ENCODE measurements at regions not wholly inside any gene's neighbourhood (a gene's known extent, or its start where the extent isn't known, plus 50 kb on each side); places are given as distances from the start of the nearest gene placed in this dataset.

DNA sequence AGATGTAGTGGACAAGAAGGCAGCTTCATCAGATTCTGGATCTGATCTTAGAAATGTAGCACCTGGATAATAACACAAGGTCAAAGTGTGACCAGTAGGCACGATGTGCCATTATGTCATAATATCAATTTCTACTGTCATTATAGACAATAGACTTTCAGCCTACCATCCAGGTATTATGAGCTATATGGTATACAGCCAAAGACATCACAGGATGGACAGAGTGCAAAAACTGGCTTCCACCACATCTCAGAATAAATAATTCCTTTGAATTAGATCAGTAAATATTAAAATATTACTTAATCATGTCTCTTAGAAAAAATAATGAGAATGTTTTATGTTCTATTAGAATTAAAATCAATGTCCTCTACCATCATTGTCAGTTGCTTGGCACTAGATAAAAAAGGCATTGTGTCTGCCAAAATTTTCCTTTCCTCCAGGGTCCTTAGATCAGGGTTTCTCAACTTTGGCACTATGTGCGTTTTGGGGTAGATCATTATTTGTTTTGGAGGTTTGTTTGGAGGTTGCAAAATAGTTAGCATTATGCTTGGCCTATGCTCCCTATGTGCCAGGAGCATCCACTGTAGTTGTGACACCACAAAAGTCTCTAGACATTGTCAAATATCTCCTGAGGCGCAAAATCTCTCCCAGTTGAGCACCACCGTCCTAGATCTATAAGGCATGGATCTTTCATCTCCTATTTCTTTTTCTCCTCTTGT is 86.7 kb upstream of the NRIP1 start:
- DNase-seq = no peak

DNA sequence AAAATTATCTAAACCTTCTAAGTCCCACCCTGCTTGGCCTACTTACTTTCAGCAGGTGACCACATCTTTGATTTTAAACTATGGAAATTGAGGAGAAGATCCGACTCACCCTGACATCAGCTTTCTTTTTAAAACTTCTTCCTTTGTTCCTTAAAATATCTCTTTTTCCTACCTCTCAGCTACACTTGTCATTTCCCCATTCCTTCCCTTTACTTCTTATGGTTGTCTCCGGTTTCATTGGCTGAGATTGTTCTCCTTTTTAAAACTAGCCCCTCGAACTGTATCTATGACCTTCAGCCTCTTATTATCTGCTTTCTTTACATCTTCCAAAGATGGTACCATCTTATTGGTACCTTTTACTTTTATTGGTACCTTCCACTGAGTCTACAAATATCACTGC is 87.8 kb upstream of the NRIP1 start:
- DNase-seq = no peak

DNA sequence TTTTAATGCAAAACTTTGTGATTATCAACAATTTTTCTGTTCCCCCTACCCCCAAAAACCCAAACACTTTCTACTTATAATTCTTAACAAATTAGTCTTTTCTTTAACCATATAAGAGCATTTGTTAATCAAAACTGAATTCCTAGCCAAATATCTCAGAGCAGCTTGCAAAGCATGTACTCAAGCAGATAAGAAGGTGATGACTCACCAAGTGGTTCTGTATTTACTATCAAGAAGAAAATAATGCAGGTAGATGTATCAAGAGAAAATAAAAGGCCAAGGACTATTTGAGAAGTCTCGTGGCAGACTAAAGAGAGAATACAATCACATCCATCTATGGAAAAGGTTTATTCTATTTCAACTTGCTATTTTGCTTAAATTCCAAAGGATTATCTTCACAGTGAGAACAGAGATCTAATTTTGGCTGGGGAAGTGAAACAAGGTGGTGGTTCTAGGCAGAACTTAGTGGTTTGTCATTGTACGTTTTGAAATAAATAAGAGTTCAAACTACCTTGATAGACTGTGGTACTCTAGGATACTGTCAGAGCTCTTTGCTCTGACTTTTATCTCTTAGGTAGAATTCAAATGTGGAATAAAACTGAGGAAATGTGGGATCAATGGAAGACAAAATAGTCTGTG is 94.7 kb upstream of the NRIP1 start:
- DNase-seq = no peak

DNA sequence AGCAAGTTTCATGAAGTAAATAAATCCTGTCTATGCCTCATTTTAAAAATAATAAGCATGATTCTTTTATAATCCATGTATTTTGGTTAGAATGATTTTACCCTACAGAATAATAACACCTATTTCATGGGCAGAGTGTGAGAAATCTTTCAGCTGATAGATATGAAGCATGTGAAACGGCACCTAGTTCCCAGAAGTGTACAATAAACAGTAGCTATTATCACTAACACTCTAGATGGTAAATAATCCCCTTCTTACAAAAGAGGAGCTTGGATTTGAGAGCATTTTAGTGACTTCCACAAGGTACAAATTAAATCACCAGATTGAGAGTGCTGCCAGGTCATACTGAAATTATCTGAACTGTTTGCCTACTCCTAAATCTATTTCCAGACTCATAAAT is 95.3 kb upstream of the NRIP1 start:
- no peak for DNase-seq

DNA sequence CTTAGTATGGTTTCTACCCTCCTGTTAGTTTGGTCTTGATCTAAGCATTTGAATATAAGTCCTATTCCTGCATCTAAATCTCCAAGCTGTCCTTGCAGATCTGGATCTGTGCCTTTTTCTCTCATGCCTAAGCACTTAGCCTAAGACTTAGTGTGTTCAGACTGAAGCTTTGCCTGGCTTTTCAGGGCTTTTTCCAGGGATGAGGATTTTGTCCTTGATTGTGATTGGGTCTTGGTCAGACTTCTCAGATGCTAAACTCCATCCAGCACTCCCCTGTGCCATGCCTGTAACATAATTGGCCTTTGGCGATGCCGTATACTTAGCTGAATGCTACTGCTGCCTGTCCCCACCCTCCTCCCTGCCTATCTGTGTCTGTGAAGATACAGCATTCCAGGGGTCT is 98.1 kb upstream of the NRIP1 start:
- DNase-seq = no peak

DNA sequence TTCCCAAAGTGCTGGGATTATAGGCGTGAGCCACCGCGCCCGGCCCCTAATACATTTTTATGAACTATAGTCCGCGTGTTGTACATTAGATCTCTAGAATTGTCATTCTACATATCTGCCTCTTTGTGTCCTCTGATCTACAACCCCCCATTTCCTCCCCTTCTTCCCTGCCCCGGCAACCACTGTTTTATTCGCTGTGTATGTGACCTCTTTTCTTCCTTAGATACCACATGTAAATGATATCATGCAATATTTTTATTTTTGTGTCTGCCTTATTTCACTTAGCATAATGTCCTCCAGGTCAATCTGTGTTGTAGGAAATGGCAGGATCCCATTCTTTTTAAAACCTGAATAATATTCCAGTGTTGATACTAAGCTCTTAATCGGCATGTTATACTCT is 99.5 kb upstream of the NRIP1 start:
- no peak for DNase-seq

DNA sequence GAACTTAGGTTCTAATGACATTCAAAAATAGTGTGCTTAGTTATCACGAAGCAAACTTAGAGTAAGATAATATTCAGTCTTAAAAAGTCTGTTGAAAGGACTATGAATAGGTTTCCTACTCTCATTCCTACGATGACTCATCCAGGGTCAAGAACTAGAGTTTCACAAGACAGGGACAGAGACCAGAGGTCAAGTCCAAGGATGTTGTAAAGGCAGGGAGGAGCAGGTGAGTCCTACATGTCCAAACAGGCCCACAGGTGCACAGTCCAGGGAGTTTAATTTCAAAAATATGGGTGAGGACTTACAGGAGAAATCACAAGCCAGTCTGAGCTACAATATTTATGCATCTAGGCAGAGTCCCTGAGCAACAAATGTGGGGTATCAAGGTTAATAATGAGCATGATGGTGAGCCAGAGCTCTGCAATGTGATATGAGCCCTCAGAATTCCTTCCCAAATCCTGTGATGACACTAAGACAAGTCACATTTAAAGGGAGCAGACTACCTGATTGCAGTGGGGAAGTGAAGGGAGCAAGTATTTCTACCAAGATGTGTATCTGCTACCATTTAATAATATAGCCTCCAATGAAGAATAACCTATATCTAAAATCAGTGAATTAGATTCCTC is 100.0 kb upstream of the NRIP1 start:
- no peak for DNase-seq

DNA sequence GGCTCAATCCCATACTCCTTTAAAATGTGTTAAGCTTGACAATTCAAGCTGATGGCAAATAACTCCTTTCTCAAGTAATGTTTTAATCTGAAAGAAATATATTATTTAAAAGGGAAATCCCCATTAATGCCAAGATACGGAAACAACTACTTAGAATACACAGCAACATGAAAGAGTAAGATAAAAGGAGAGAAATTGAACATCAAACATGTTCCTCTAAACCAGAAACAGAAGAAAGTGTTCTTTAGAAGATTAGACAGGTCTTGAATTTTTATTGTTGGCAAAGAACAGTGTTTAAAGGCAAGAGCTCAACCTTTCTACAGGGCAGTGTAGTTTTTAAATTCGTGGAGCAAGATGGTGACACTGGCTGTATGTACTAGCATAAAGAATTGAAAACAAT is 105.8 kb upstream of the NRIP1 start:
- no peak for DNase-seq

DNA sequence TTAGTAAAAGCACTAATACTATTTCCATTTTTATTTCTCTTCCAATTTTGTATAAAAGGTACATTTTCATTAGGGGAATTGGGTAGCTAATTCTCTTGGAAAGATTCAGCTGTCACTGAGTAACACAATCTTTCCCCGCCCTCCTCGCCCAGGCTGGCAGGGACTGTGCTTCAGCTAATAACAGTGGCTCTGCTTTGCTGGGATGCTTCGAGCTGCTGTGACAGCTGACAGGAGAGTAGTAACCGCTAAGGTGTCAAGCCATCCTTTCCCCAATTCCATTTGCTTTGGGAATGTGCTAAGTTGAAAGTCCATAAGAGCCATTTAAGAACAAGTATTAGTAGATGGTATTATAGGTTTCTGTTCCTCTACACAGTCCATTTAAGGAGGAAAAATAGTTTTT is 106.7 kb upstream of the NRIP1 start:
- no peak for DNase-seq

DNA sequence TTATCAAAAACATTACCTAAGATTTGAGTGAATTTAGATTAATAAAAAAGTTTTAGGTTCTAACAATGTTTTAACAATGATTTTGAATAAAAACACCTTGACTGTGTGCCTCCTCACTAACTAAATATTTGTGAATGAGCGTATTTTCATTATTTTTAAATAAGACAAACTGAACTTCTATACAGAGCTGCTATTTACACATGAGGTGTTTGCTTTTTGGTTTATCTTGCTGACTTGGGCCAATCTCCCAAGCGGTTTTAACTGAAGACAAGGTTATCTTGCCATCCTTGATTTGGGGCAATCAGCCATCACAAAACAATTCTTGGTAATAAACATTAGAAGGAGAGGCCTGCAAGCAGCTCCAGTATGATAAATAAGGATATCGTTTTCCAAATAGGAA is 108.2 kb upstream of the NRIP1 start:
- DNase-seq = no peak

DNA sequence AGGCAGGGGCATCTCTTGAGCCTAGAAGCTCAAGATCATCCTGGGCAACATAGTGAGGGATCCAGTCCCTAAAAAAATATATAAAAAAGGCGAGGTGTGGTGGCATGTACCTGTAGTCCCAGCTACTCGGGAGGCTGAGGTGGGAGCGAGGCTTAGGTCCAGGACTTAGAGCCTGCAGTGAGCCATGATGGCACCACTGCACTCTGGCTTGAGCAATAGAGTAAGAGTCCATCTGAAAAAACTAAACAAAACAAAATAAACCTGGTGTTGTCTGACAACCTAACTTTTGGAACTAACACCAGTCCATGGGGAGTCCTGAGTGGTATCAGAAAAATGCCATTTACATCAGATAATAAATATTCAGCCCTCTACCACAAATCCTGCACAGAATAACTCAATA is 110.1 kb upstream of the NRIP1 start:
- DNase-seq = no peak

DNA sequence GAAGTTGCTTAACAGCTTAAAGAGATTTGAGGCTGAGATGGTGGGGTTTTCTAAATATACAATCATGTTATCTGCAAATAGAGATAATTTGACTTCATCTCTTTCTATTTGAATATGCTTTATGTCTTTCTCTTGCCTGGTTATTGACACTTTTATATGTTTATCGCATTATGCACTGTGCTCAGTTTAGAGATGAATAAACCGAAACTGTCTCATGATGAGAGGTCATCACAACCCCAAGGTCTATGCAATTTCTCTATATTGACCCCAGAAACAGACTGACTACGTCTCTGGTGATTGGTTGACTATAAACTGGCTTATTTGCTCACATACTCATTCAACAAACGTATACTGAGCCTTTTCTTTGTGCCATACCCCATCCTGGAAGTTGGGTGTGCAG is 117.9 kb upstream of the NRIP1 start:
- no peak for DNase-seq

DNA sequence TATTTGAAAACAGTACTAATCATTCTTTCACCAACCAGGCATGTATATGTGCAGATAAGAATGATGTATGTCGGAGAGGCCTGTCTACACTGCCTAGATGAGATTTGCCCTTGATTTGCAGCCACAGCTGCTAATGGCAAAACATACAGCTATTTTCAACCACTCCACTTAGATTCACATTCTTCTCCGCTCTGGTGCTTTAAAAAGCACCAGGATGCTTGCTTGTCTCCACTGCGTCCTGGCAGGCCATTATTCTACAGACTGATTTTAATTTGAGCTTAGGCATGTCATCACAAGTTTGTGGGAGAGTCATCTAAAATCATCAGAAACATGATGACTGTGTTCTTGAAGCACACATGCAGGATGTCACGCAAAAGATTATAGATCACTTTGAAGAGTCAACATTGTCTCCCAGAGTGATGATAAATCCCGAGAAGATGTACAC is 119.0 kb upstream of the NRIP1 start:
- no peak for DNase-seq

DNA sequence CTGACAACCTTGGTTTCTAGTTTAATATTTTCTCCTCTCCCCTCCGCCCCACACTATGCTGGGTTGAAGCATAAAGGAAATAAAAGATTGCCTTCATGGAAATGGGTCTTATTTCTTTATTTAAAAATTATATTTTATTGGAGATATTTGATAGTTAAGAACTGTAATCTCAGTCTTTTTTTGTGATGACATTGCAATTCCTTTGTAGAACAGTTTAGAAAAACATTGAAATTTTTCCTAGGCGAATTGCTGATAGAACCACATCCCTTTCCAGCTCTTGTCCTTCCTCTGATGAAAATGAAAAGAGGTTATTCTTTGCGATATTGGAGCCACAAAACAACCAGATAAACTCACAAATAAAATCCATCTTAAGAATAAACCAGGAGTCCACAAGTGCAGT is 125.6 kb upstream of the NRIP1 start:
- no peak for DNase-seq

DNA sequence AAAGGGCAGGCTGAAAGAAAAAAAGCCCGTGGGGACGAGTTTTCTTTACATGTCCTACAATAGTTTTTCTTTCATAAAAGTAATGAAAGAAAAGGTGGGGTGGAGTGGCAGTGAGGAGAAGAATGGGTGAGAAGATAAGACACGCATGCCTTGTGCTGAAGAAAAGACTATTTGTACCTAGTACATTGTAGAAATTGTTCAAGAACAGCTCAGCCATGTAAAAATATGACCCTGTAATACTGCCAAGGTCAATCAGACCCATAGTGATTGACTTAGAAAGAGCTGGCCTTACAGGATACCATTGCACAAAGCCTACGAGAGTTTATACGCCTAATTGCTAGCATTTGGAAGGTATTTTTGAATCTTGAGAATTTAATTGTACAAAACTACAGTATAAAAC is 126.0 kb upstream of the NRIP1 start:
- no peak for DNase-seq

DNA sequence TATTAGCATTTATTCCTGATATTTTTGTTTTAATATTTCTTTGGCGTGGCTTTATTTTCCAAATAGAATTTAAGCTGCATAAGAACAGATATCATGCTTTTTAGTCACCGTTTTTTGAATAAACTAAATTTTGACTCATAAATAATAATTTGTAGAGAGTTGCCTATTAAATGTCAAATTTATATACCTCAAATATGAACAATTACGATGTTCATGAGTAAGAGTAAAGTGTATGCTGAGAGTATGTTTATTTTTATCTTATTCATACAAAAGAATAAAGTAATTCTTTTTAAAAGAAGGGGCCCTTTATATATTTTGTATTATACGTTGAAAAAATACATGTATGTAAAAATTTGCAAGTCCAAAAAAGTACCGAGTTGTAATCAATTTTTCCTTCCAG is 126.5 kb upstream of the NRIP1 start:
- no peak for DNase-seq

DNA sequence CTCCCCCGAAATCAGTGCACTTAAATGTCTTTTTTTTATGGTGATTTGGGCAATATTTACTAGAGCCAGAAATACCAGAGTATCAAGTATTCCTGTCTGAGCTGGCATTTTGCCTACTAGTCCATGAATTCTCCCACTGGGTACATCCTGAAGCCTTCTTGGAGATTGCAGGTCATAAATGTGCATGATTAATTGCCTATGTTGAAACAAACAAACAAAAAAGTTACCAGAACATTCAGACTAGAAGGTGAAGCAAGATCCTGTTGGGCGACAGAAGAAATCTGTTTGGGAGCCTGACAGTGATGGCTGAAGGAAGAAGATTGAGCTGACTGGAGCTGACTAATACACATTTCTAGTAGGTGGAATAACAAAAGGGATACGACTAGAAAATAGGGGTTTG is 127.4 kb upstream of the NRIP1 start:
- DNase-seq = no peak

DNA sequence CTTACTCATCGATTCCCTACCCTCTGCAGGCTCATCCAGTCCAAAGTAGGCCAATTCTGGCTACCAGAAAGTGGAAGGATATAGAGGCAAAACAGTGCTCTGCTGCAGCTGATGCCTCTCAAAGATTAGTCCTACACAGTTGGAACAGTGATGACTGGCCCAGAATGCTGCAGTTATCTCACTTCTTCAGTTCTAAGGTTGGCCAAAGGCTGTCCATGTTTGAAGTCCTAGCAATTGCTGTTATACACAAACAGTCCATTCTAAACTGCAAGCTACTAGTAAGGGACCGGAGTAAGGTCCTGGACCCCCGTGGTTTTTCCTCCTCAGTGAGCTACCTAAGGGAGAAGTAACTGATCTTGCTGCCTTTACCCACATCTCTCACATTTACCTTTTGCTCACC is 129.1 kb upstream of the NRIP1 start:
- DNase-seq = no peak

DNA sequence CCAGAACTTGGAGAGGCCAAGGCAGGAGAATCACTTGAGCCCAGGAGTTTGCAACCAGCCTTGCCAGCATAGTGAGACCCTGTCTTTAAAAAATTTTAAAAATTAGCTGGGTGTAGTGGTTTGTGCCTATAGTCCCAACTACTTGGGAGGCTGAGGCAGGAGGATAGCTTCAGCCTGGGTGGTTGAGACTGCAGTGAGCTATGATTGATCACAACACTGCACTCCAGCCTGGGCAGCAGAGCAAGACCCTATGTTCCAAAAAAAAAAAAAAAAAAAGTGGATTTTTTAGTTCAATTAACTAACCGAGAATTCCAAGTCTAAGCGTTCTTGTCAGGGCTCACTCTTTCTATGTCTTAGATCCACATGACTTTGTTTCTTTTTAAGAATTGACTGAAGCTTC is 130.3 kb upstream of the NRIP1 start:
- no peak for DNase-seq

DNA sequence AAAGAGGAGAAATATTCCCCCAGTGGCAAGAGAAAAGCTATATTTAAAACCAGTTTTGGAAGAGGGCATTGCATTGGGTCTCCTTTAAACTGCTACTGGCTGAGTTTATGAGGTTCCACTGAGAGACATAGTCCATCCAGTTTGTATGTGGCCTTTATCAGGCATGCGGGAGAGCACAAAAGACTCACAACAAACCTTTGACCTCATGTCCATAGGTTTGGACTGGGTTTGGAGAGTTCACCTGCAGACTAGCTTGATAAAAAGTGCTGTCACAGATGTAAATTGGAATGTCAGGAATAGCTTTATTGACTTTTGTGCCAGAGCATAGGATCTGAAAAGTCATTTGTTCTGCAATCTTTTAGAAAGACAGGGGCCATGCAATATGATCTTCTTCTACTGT is 131.0 kb upstream of the NRIP1 start:
- DNase-seq = no peak

DNA sequence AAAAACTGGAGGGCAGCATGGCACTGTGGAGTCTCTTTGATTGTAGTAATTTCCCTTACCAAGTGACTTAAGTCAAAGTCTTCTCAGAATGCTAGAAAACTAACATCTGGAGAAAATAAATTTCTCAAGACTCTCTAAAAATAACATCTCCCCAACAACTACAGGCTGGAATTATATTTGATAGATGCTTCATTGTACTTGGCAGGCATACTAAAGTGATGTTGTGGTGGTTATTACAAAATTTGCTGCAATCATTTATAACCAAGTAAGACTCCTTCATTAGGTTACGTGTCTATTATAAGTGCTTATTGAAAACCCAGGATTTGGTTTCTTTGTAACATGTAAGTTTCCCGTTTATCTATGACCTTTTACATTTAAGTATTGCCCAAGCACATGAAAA is 132.9 kb upstream of the NRIP1 start:
- DNase-seq = no peak

DNA sequence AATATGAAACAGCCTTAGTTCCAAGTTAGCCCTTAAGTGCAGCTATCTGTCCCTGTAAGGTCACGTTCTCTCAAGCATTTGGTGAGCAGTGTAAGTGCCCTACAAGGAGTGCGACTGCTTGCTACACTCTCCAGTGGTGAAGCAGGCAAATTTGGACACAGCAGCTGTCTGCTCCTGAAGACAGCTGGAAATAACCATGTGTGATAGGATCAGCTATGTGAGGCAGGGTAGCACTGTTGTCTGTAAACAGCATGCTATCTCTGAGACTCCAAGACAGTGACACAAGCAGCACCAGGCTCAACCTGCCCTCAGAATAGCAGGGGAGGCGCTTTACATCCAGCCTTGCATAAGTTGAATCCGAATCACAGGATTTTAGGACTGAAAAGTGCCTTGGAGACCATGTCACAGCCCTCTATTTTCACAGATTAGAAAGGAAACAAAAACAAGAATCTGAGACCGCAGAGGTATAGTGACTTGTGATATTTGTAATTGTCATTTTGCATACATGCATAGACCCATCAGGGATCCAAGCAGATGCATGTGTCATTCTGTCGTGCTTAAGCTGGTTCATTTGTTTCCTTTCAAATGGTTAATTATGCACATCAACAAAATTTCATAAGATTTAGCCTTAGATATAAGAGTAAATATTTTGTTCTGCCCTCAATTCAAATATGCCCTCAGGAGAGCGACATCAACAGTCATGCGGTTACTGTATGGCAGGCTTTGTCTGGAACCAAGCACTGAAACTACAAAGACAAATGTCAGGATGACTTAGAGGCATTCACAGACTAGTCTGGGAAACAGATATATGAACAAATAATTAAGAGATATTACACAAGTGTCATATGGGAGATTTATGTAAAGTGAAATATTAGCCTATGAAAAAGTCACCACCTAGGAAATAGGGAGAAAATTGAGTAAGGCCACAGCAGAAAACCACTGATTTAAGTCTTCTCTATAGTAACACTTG is 134.9 kb upstream of the NRIP1 start:
- no peak for DNase-seq

DNA sequence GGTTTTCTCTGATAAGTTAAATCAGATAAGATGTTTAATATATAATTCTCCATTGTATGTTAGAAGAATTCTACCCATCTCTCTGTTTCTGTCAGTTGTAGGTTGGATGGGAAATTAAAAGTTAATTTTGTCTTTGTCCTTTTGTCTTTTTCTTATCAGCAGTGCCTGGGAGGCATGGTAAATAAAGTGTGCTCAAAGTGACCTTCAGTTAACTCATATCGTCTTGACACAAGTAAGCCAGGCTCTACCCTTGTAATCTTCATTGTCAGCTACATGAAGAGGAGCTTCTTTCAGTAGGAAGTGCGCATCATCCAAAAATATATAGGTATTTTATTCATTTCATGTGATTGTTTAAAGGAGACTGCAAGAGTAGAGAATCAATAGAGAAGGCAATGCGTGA is 138.9 kb upstream of the NRIP1 start:
- DNase-seq = no peak

Measured in SIG-M5 (cell line).